HG03571 (cell line): ENCODE measurements at regions not wholly inside any gene's neighbourhood (a gene's known extent, or its start where the extent isn't known, plus 50 kb on each side); places are given as distances from the start of the nearest gene placed in this dataset.
"Not testable (repeated sequence)": the region's sequence is repeated elsewhere in the genome, so short reads cannot be mapped to it uniquely, and the experiment has no call there.

Experiments
- ATAC-seq: cut with Tn5 transposase; IDR thresholded peaks from one replicate; pipeline ENCODE4 v1.9.1; 2021; ENCODE audit not compliant: unreplicated experiment

DNA sequence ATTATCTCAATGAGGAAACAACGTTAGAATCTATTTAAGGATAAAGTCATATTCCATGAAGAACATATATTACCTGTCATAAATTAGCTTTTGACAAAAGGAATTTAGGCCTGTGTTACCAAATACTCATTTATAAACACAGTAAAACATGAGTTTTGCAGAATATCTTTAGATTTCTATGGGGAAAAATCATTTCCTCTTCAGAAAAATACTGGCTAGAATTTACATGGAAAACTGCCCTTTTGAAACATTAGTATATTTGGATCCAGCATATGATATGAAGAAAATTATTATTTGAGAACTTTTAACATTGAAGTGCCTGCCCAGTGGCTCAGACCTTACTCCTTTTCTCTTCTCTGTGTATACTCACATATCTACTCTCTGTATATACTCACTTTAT, 131.4 kb upstream of the NEIL3 start:
- ATAC-seq, result no peak

DNA sequence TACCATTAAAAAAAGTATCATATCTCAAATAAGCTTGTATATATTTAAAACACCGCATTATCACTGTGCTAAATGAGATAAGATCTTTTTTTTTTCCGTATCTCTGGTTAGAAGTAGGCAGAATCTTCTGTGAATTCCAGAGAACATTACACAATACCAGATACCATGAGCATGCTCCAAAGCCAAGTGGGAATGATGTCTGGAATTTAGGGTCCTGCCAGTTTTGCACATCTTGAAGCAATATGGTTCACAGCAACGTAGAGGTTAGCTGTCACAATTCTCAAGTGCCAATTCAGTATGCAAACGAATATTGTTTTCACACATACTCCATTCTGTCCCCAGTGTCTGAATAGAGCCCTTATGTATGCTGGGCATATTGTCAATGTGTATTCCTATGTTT, 127.5 kb upstream of the NEIL3 start:
- no peak for ATAC-seq

DNA sequence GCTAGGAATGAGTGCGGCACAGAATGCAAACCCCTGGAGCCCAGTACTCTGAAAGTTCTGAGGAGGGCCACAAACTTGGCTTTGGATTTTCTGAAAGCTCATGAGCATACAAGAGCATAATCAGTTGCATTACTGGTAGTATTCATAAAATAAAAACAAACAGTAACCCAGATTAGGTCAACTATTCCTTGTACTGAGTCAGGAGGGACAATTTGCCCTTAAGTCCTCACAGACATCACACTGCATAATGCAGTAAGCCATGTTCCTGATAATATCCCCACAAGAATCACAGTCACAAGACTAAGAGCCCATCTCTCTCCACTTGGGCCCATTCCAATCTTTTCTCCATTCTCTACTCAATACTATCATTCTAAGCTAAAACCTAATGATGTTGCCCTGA, 126.9 kb upstream of the NEIL3 start:
- no peak for ATAC-seq

- ATAC-seq, result no peak
Measured at GRCh38 chr4:177185151-177185550, 124.5 kb upstream of the NEIL3 start.

GRCh38 chr4:177185579-177185978, 124.1 kb upstream of the NEIL3 start:
- no peak for ATAC-seq

GRCh38 chr4:177187371-177187770, 122.3 kb upstream of the NEIL3 start:
- no peak for ATAC-seq

DNA sequence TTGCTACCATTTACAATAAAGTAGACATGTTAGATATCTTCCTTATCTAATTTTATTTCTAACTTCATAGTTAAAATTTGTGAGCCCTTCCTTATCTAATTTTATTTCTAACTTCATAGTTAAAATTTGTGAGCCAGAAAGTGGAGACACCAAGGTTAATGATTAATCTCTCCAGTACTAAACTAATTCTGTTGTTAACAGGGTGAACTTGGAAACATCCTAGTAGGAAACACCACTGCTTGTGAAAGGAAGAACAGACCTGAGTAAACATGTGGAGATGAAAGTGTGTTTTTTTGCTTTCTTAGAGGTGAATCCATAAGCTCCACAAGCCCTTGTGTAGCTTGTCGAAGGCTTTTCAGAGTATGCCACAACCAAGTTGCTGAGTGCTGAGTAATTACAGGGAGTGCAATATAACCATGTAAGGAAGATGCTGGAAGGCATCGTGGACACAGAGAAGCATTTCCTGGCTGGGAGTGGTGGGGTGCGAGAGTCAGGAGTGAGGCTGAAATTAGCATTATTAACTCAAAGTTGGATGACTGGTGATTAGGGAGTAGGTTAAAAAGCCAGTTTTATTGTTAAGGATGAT, 118.6 kb upstream of the NEIL3 start:
- no peak for ATAC-seq

DNA sequence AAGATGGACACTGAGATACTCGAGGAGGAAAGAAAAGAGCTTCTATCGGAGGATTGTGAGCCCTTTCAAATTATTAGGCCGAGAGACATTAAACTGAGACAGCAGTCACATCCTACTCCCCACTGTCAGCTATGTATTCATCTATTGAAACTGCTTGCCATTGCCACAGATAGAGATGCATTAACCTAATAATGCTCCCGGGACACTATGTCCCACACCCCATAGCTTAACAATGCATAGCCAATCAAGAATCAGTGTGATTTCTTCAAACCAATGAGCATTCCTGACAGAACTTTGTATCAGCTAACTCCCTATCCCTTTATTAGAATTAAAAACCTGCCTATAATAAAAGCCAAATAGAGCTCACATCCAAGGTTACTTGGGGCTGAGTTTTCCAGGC, 118.1 kb upstream of the NEIL3 start:
- ATAC-seq, result no peak

DNA sequence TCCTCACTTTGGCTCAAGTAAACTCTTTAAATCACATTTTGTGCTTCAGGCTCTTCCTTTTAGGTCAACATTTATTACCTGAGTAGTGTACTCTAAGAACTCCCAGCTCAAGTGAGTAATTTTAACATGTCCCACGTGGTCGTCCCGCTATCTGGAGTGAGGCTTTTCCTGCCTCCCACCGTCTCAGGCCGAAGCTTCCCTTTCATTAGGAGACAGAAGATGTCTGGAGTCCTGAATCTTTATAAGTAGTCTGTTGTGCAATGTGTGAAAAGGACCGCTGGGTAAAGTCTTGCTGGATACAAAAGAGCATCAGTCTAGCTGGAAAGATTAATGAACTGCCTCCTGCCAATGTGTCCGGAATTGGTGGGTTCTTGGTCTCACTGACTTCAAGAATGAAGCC, 117.7 kb upstream of the NEIL3 start:
- ATAC-seq, result no peak

GRCh38 chr4:177193024-177193715, 116.5 kb upstream of the NEIL3 start:
- not testable (repeated sequence) for ATAC-seq

DNA sequence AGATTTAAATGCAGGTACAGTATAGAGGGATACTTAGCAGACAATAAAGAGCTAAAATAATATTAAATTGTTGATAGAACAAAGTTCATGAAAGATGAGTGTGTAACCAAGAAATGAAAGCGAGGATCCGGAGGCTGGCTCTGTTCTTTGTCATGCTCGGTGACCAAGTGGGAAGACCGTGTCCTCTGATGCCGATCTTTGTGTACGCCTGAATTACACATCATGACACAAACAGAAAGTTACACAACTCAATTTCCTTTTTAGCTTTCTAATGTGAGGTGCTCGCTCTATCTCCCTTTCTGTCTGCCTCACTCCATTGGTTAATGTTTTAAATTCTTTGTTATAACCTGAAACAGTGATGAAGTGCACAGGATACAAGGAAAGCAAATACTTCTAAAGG, 114.8 kb upstream of the NEIL3 start:
- no peak for ATAC-seq

DNA sequence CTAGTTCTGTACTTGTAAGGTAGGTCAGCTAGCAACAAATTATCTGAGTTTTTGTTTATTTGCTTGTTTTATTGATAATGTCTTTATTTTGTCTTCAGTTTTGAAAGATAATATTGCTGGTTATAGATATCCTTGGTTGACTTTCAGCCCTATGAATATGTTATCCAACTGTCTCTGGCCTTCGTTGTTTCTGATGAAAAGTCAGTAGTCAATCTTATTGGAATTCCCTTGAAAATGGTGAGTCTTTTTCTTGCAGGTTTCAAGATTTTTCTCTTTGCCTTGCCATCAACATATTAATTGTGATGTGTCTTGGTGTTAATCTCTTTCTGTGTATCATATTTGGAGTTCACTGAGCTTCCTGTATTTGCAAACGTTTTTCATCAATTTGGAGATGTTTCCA, 113.1 kb upstream of the NEIL3 start:
- no peak for ATAC-seq

DNA sequence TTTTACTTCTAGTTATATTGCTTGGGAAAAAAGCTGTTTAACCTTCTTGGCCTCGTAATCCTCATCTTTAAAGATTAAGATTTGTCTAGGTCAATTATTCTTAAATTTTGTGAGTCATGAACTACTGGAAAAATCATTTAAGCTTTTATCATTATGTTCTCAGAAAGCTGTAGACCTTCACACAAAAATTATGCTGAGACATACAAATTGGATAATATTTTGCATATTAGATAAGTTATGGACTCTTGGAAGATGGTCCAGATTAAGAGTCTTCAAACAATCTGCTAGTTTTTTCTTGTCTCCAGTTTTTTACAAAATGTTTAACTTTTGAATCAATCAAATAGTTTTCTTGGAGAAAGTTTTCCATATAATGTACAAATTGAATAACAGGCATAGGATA, 108.1 kb upstream of the NEIL3 start:
- no peak for ATAC-seq

DNA sequence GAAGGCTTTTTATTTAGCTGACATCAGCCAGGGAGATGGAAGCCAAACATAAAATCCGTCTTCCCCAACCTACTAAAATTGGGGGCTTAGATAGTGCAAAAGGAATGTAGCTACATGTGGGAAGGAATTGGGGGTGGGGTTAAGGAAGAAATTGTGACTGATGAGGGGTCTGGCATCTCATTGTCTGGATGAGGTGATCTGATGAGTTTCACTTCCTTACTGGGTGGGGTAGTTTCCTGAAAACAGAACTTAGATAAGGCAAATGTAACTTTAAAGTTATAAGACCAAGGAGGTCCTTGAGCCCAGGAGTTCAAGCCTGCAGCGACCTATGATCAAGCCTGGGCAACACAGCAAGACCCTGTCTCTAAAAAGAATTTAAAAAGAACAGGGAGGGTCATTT, 105.5 kb upstream of the NEIL3 start:
- no peak for ATAC-seq

- no peak for ATAC-seq
Measured at GRCh38 chr4:177214935-177215334, 94.7 kb upstream of the NEIL3 start.

DNA sequence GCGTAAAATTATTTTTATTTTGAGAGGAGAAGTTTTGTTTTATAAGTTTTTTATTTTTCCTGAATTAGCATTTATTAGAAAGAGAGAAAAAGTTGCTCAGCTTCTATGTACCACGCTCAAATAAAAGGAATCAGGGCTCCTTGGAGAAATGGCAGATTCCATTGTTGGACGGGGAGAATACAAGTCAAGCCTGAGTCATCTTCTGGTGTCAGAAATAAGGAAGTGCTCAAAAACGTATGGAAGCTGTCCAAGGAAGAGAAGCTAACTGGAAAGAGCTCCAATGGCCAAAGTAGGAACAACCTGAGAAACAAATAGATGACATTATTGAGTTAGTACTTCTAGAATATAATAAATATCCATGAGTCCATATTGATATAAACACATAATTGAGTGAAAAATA, 89.3 kb upstream of the NEIL3 start:
- ATAC-seq, result no peak

GRCh38 chr4:177222781-177223180, 86.9 kb upstream of the NEIL3 start:
- ATAC-seq, result no peak

DNA sequence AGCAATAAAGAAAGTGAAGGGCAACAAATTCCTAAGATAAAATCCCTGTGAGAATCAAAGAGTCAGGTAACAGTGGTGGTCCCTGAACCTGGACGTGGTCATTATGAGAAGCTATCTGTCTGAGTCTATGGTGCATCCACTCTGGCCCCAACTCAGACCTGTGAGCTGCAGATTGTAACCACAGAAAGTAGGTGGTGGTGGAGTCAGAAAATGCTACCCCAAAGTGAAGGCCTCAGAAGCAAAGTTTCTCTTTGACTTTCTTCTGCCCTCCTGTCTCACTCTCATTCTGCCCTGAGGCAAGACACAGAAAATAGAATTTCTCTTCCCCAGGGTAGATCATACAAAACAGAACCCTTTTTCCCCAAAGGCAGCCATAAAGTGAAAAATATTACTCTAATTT, 84.1 kb upstream of the NEIL3 start:
- no peak for ATAC-seq

GRCh38 chr4:177227636-177228035, 82.0 kb upstream of the NEIL3 start:
- no peak for ATAC-seq

GRCh38 chr4:177228599-177228998, 81.1 kb upstream of the NEIL3 start:
- ATAC-seq, result no peak

- ATAC-seq, result no peak
Measured at GRCh38 chr4:177229331-177229730, 80.3 kb upstream of the NEIL3 start.

DNA sequence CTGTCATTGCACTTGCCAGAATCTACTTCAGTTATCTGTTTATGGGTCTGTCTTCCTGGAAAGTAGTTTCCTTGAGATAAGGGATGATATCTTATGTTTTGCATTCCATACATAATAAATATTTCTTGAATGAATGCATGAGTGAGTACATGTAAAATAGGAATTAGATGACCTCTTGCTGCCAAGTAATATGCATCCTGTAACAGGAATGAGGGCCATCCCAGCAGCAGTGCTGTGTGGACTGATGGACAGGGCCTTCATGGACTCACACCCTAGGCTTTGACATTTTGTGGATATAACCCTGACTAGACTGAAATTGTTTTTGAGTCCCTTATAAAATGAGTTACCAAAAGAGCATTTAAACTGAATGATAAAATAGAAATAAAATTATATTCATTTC, 77.2 kb upstream of the NEIL3 start:
- no peak for ATAC-seq

DNA sequence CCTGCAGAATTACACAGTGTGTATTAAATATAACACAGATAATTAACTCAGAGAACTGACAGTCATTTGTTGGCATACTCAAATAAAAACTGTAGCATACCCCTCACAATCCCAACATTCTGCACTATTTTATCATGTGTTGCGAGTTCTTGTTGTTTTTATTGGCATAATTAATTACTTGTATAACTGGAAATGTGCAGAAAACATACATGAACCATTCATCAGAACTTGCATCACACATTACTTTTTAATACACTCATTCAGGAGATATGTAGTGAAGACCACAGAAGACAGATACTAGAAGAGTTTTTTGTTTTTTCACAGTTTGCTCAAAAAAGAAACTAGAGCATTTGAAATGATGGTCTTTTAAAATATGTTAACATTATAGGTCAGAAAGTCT, 74.6 kb upstream of the NEIL3 start:
- no peak for ATAC-seq
